Transverse colon (tissue), 4 donors: ENCODE measurements at regions not wholly inside any gene's neighbourhood (a gene's known extent, or its start where the extent isn't known, plus 50 kb on each side); places are given as distances from the start of the nearest gene placed in this dataset.

Source experiments
- CTCF ChIP-seq, 5 experiments: fragments of 200-600 bp in 3 of 5; fragments of 450-650 bp in 2 of 5; sonication (generic) in 3 of 5; IDR thresholded peaks; 1 replicate in 2 of 5; 2 replicates in 3 of 5; pipeline ENCODE4 v1.5.1; 2016 to 2017; ENCODE audit warnings: antibody characterized with exemption in 5 of 5, inconsistent platforms in 3 of 5, mild to moderate bottlenecking in 2 of 5, moderate library complexity in 1 of 5
- POLR2A ChIP-seq: fragments of 450-650 bp; IDR thresholded peaks from one replicate; pipeline ENCODE4 v1.6.1; 2016; ENCODE audit warnings: antibody characterized with exemption, mild to moderate bottlenecking, moderate library complexity
- POLR2AphosphoS5 ChIP-seq, 3 donors: sonication (generic); formaldehyde crosslinking; IDR thresholded peaks; one replicate each; pipeline ENCODE4 v1.6.1; 2016; ENCODE audit warnings: antibody characterized with exemption in 3 of 3

- TF ChIP-seq CTCF (IDR thresholded peaks at IDR 0.05) (no peak), POLR2AphosphoS5 (IDR thresholded peaks at IDR 0.05) (no peak), POLR2A (no peak)
Observed at GRCh38 chr1:38213646-38214434, 167.2 kb upstream of the POU3F1 start.
